ENCODE measurements at regions not wholly inside any gene's neighbourhood (a gene's known extent, or its start where the extent isn't known, plus 50 kb on each side); places are given as distances from the start of the nearest gene placed in this dataset.

- no peaks in the 10 kb centered on the region for H3K36me3 ChIP-seq (ENCODE audit: control insufficient read depth, low read length)
- H3K4me2 ChIP-seq (ENCODE audit: low read length): no peak overlapping the region
- TF ChIP-seq, protein P1, sequence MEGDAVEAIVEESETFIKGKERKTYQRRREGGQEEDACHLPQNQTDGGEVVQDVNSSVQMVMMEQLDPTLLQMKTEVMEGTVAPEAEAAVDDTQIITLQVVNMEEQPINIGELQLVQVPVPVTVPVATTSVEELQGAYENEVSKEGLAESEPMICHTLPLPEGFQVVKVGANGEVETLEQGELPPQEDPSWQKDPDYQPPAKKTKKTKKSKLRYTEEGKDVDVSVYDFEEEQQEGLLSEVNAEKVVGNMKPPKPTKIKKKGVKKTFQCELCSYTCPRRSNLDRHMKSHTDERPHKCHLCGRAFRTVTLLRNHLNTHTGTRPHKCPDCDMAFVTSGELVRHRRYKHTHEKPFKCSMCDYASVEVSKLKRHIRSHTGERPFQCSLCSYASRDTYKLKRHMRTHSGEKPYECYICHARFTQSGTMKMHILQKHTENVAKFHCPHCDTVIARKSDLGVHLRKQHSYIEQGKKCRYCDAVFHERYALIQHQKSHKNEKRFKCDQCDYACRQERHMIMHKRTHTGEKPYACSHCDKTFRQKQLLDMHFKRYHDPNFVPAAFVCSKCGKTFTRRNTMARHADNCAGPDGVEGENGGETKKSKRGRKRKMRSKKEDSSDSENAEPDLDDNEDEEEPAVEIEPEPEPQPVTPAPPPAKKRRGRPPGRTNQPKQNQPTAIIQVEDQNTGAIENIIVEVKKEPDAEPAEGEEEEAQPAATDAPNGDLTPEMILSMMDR (IDR thresholded peaks at IDR 0.05; ENCODE audit: low read depth, low read length, poor library complexity, severe bottlenecking): no peak
- TF ChIP-seq EZH2phosphoT487 (IDR thresholded peaks at IDR 0.05; ENCODE audit: borderline replicate concordance, low read length): no peak
- H3K79me2 ChIP-seq (ENCODE audit: control insufficient read depth, low read length): no peaks in the 10 kb centered on the region
- no peaks in the 10 kb centered on the region for H3K9me3 ChIP-seq (ENCODE audit: control insufficient read depth, insufficient read depth, low read length)
- H3K4me3 ChIP-seq (ENCODE audit: low read length): no peak overlapping the region
- H4K20me1 ChIP-seq (ENCODE audit: control insufficient read depth, insufficient read depth, low read depth, low read length): no peaks in the 10 kb centered on the region
- no peaks in the 10 kb centered on the region for H3F3A ChIP-seq (ENCODE audit: control insufficient read depth, insufficient read depth)
- no peaks in the 10 kb centered on the region for H3K4me1 ChIP-seq (ENCODE audit: control insufficient read depth, low read length)
- no peaks in the 10 kb centered on the region for H3K9me2 ChIP-seq (replicated peaks; ENCODE audit: control insufficient read depth, low read length)
- H3K27ac ChIP-seq (ENCODE audit: low read depth, low read length): no peak overlapping the region
- no peaks in the 10 kb centered on the region for H3K27me3 ChIP-seq (ENCODE audit: control insufficient read depth, low read length)
Observed at GRCh38 chr13:87877477-87877876, 206.3 kb downstream of the SLITRK5 start.

GRCh38 chr13:87878706-87879105, 207.5 kb downstream of the SLITRK5 start:
- no peaks in the 10 kb centered on the region for H3K9me3 ChIP-seq (ENCODE audit: control insufficient read depth, insufficient read depth, low read length)
- no peak overlapping the region for H3K27ac ChIP-seq (ENCODE audit: low read depth, low read length)
- no peaks in the 10 kb centered on the region for H3K27me3 ChIP-seq (ENCODE audit: control insufficient read depth, low read length)
- no peaks in the 10 kb centered on the region for H3K36me3 ChIP-seq (ENCODE audit: control insufficient read depth, low read length)
- H3K4me1 ChIP-seq (ENCODE audit: control insufficient read depth, low read length): no peaks in the 10 kb centered on the region
- no peak for TF ChIP-seq EZH2phosphoT487 (IDR thresholded peaks at IDR 0.05; ENCODE audit: borderline replicate concordance, low read length)
- TF ChIP-seq, protein P1 (IDR thresholded peaks at IDR 0.05; ENCODE audit: low read depth, low read length, poor library complexity, severe bottlenecking): no peak
- no peak overlapping the region for H3K4me2 ChIP-seq (ENCODE audit: low read length)
- no peaks in the 10 kb centered on the region for H3K79me2 ChIP-seq (ENCODE audit: control insufficient read depth, low read length)
- no peaks in the 10 kb centered on the region for H3F3A ChIP-seq (ENCODE audit: control insufficient read depth, insufficient read depth)
- H3K9me2 ChIP-seq (replicated peaks; ENCODE audit: control insufficient read depth, low read length): no peaks in the 10 kb centered on the region
- no peaks in the 10 kb centered on the region for H4K20me1 ChIP-seq (ENCODE audit: control insufficient read depth, insufficient read depth, low read depth, low read length)
- no peak overlapping the region for H3K4me3 ChIP-seq (ENCODE audit: low read length)

DNA sequence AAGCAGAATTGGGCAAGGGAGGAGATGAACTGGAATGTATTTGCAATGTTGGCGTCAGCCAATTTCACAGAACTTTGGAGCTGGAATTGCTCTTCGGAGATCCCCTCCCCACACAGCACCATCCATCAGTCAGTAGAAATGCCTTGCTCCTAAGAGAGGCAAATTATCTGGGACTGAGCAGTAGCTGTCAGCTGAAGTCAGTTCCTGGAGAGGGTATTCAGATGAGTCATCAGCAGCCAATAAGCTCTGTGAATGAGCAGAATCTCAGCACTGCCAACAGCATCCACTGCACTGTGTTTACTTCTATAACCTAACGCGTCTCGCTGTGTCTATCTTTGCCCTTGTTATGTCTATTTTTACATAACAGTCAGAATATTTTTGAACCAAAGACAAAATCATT, 213.7 kb downstream of the SLITRK5 start:
- H3K9me3 ChIP-seq (ENCODE audit: control insufficient read depth, insufficient read depth, low read length): no peaks in the 10 kb centered on the region
- H3K36me3 ChIP-seq (ENCODE audit: control insufficient read depth, low read length): no peaks in the 10 kb centered on the region
- no peak overlapping the region for H3K4me2 ChIP-seq (ENCODE audit: low read length)
- H3K27me3 ChIP-seq (ENCODE audit: control insufficient read depth, low read length): no peaks in the 10 kb centered on the region
- H3K27ac ChIP-seq (ENCODE audit: low read depth, low read length): no peak overlapping the region
- H3K4me3 ChIP-seq (ENCODE audit: low read length): no peak overlapping the region
- no peaks in the 10 kb centered on the region for H3K4me1 ChIP-seq (ENCODE audit: control insufficient read depth, low read length)
- H3K9me2 ChIP-seq (replicated peaks; ENCODE audit: control insufficient read depth, low read length): no peaks in the 10 kb centered on the region
- no peaks in the 10 kb centered on the region for H3K79me2 ChIP-seq (ENCODE audit: control insufficient read depth, low read length)
- no peaks in the 10 kb centered on the region for H4K20me1 ChIP-seq (ENCODE audit: control insufficient read depth, insufficient read depth, low read depth, low read length)
- no peak for TF ChIP-seq EZH2phosphoT487 (IDR thresholded peaks at IDR 0.05; ENCODE audit: borderline replicate concordance, low read length)
- TF ChIP-seq, protein P1 (IDR thresholded peaks at IDR 0.05; ENCODE audit: low read depth, low read length, poor library complexity, severe bottlenecking): no peak
- no peaks in the 10 kb centered on the region for H3F3A ChIP-seq (ENCODE audit: control insufficient read depth, insufficient read depth)
